ENCODE measurements at regions not wholly inside any gene's neighbourhood (a gene's known extent, or its start where the extent isn't known, plus 50 kb on each side); places are given as distances from the start of the nearest gene placed in this dataset.

- no peaks in the 10 kb centered on the region for H3K27me3 ChIP-seq (replicated peaks in 1 of 4; ENCODE audit: control insufficient read depth in 3 of 4, extremely low read depth in 1 of 4, insufficient read depth in 3 of 4, low read length in 3 of 4)
- H3K36me3 ChIP-seq (ENCODE audit: control insufficient read depth in 2 of 4, insufficient read depth in 4 of 4, low read length in 3 of 4): no peaks in the 10 kb centered on the region
- H4K5ac ChIP-seq (ENCODE audit: insufficient read length, low read depth, low read length): no peak overlapping the region
- H2AK5ac ChIP-seq (ENCODE audit: low read depth, low read length): no peak overlapping the region
- H4K8ac ChIP-seq (ENCODE audit: extremely low read depth, insufficient read depth, low read length): no peak overlapping the region
- no peaks in the 10 kb centered on the region for H3K9me3 ChIP-seq (ENCODE audit: insufficient read depth in 2 of 2, low read depth in 1 of 2, low read length in 1 of 2)
- H3K79me1 ChIP-seq (ENCODE audit: low read depth, low read length): no peaks in the 10 kb centered on the region
- no peak overlapping the region for H3K14ac ChIP-seq (ENCODE audit: insufficient read length)
- WGBS, 2 experiments (ENCODE audit: extremely low coverage in 1 of 2, insufficient coverage in 1 of 2, insufficient read length in 1 of 2, insufficient replicate concordance in 2 of 2, low coverage in 1 of 2, low lambda C conversion rate in 2 of 2, missing lambda C conversion rate in 1 of 2): 87% methylated on average over 6 of the region's 6 CpGs; no CpG with 5 or more reads in 1 of the 2 experiments
- H2AFZ ChIP-seq (ENCODE audit: low read length): no peak overlapping the region
- no peak overlapping the region for H3K4ac ChIP-seq (replicated peaks; ENCODE audit: insufficient read length, low read depth, low read length)
- H2BK20ac ChIP-seq (ENCODE audit: low read length): no peak overlapping the region
- H2BK15ac ChIP-seq (ENCODE audit: low read length): no peak overlapping the region
- no peak for FAIRE-seq
- H2BK5ac ChIP-seq (ENCODE audit: low read depth, low read length): no peak overlapping the region
- no peaks in the 10 kb centered on the region for H4K20me1 ChIP-seq (replicated peaks in 1 of 2; ENCODE audit: control insufficient read depth in 1 of 2, insufficient read depth in 2 of 2, low read length in 2 of 2)
- DNase-seq (ENCODE audit: low read depth in 1 of 2, low spot score in 2 of 2): no peak
- H3K4me2 ChIP-seq (ENCODE audit: insufficient read depth in 1 of 2, low read depth in 2 of 2, low read length in 2 of 2): no peak overlapping the region
- no peak overlapping the region for H3K9ac ChIP-seq (replicated peaks in 1 of 4; ENCODE audit: extremely low read depth in 1 of 4, low read depth in 3 of 4, low read length in 3 of 4)
- H3K4me1 ChIP-seq (replicated peaks in 1 of 4; ENCODE audit: control insufficient read depth in 3 of 4, insufficient read depth in 4 of 4, low read length in 3 of 4): no peaks in the 10 kb centered on the region
- H3K18ac ChIP-seq (ENCODE audit: extremely low read depth, low read length): no peak overlapping the region; the same call in 1 of the 2 replicates
- TF ChIP-seq CHD1 (IDR thresholded peaks at IDR 0.05; ENCODE audit: low read depth, low read length): no peak
- no peak for TF ChIP-seq SIX5 (IDR thresholded peaks at IDR 0.05; ENCODE audit: low read depth, low read length)
- no peak overlapping the region for H4K91ac ChIP-seq (replicated peaks; ENCODE audit: insufficient read length, low read length)
- H3K79me2 ChIP-seq (ENCODE audit: control insufficient read depth in 1 of 2, insufficient read depth in 2 of 2, low read length in 2 of 2): no peaks in the 10 kb centered on the region
- ChIA-PET POLR2A (ENCODE audit: partially characterized antibody) (interaction anchor here (1.1 kb wide), 1 partner anchor 19 kb away, joined by 3 read pairs; no protein-coding TSS in a partner anchor), CTCF (ENCODE audit: partially characterized antibody) (interaction anchor here (0.6 to 2.1 kb wide), 3 partner anchors 22 to 827 kb away, joined by 3 to 9 read pairs (median 3); no protein-coding TSS in a partner anchor)
- H3K23ac ChIP-seq (ENCODE audit: insufficient read length): no peak overlapping the region
- H3K4me3 ChIP-seq (ENCODE audit: extremely low read depth in 1 of 4, insufficient read depth in 2 of 4, low read depth in 3 of 4, low read length in 4 of 4): no peak overlapping the region
- no peak overlapping the region for H2BK120ac ChIP-seq (replicated peaks; ENCODE audit: low read depth, low read length)
- no peaks in the 10 kb centered on the region for H3K23me2 ChIP-seq (ENCODE audit: low read depth, low read length)
- H3K27ac ChIP-seq (ENCODE audit: low read depth, low read length): no peak overlapping the region
- H3K56ac ChIP-seq (replicated peaks; ENCODE audit: insufficient read length, low read depth, low read length): no peak overlapping the region
- H2BK12ac ChIP-seq (ENCODE audit: low read depth, low read length): no peak overlapping the region
These were observed 143.2 kb downstream of the BOD1 start for GRCh38 chr5:173473288-173473687.

Data from H1 (cell line).